OCI-LY1 (cell line): ENCODE measurements at regions not wholly inside any gene's neighbourhood (a gene's known extent, or its start where the extent isn't known, plus 50 kb on each side); places are given as distances from the start of the nearest gene placed in this dataset.
"Not testable (repeated sequence)": the region's sequence is repeated elsewhere in the genome, so short reads cannot be mapped to it uniquely, and the experiment has no call there.

Experiments used
- H2AFZ ChIP-seq: fragments of 200-600 bp; sonication (generic), shearing (Covaris generic); 2 replicates; pipeline ENCODE4 v1.6.0; 2014; ENCODE audit warnings: antibody characterized with exemption, mild to moderate bottlenecking, low read length
- H3F3A ChIP-seq: fragments of 200-600 bp; sonication (generic), shearing (Covaris generic); 2 replicates; pipeline ENCODE4 v1.6.0; 2014; ENCODE audit warnings: mild to moderate bottlenecking, antibody characterized with exemption, low read length, moderate library complexity; ENCODE audit not compliant: insufficient read depth
- H3K27ac ChIP-seq: fragments of 200-600 bp; sonication (generic); 2 replicates; pipeline ENCODE4 v1.5.1; 2014; ENCODE audit warnings: low read length, mixed run types, mild to moderate bottlenecking, low read depth; ENCODE audit not compliant: poor library complexity, severe bottlenecking
- H3K27me3 ChIP-seq: fragments of 200-600 bp; sonication (generic); 2 replicates; pipeline ENCODE4 v1.6.0; 2014; ENCODE audit warnings: antibody characterized with exemption, mild to moderate bottlenecking, low read length, moderate library complexity; ENCODE audit not compliant: insufficient read depth
- H3K36me3 ChIP-seq: fragments of 200-600 bp; sonication (generic); 2 replicates; pipeline ENCODE4 v1.6.1; 2014; ENCODE audit warnings: mild to moderate bottlenecking, antibody characterized with exemption, low read length, moderate library complexity, mixed read lengths; ENCODE audit not compliant: insufficient read depth
- H3K4me1 ChIP-seq: fragments of 200-600 bp; sonication (generic); 2 replicates; pipeline ENCODE4 v1.5.1; 2014; ENCODE audit warnings: mild to moderate bottlenecking, low read length, moderate library complexity; ENCODE audit not compliant: insufficient read depth, severe bottlenecking
- H3K4me2 ChIP-seq: fragments of 200-600 bp; sonication (generic), shearing (Covaris generic); 2 replicates; pipeline ENCODE4 v1.6.1; 2014; ENCODE audit warnings: low read length
- H3K4me3 ChIP-seq: fragments of 200-600 bp; sonication (generic); 2 replicates; pipeline ENCODE4 v1.5.1; 2014; ENCODE audit warnings: low read length, low read depth, mild to moderate bottlenecking, mixed read lengths; ENCODE audit not compliant: poor library complexity, severe bottlenecking
- H3K79me2 ChIP-seq: fragments of 200-600 bp; shearing (Covaris generic); 2 replicates; pipeline ENCODE4 v1.6.1; 2016; ENCODE audit warnings: mixed run types, low read length, mixed read lengths; ENCODE audit not compliant: insufficient read depth
- H3K9ac ChIP-seq: fragments of 200-600 bp; sonication (generic), shearing (Covaris generic); 2 replicates; pipeline ENCODE4 v1.6.1; 2014; ENCODE audit warnings: mild to moderate bottlenecking, low read length, mixed read lengths
- H3K9me2 ChIP-seq: fragments of 200-600 bp; sonication (generic), shearing (Covaris generic); 2 replicates; pipeline ENCODE4 v1.6.1; 2014; ENCODE audit warnings: low read depth, mild to moderate bottlenecking, low read length, mixed read lengths
- H3K9me3 ChIP-seq: fragments of 200-600 bp; shearing (Covaris generic); 2 replicates; pipeline ENCODE4 v1.6.1; 2014; ENCODE audit warnings: low read length, mixed read lengths
- H4K20me1 ChIP-seq: fragments of 200-600 bp; sonication (generic), shearing (Covaris generic); 2 replicates; pipeline ENCODE4 v1.6.0; 2016; ENCODE audit warnings: mild to moderate bottlenecking, low read length; ENCODE audit not compliant: insufficient read depth
- EZH2 ChIP-seq: fragments of 200-600 bp; sonication (generic), shearing (Covaris generic); IDR thresholded peaks from 2 replicates; pipeline ENCODE4 v1.8.0; 2017; ENCODE audit warnings: borderline replicate concordance, mixed run types, mild to moderate bottlenecking, antibody characterized with exemption, low read length, moderate library complexity, mixed read lengths
- TF ChIP-seq, protein P1 (sequence below): fragments of 200-600 bp; sonication (generic), shearing (Covaris generic); IDR thresholded peaks from 2 replicates; pipeline ENCODE4 v1.5.1; 2017; ENCODE audit warnings: mild to moderate bottlenecking, antibody characterized with exemption, low read length, moderate library complexity, mixed read lengths

DNA sequence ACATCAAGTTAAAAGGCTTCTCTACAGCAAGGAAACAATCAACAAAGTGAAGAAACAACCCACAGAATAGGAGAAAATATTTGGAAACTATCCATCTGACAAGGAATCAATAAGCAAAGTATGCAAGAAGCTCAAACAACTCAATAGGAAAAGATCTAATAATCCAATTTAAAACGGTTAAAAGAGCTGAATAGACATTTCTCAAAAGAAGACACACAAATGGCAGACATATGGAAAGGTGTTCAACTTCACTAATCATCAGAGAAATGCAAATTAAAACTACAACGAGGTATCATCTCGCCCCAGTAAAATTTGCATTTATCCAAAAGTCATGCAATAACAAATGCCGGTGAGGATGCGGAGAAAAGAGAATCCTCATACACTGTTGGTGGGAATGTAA lies 82.2 kb upstream of the NECTIN3 start:
- Histone ChIP-seq H3K27me3 (no peaks in the 10 kb centered on the region), H3K9ac (no peak overlapping the region), H3K4me3 (no peak overlapping the region), H2AFZ (no peak overlapping the region), H3K4me2 (no peak overlapping the region), H3K9me3 (no peaks in the 10 kb centered on the region), H3K27ac (no peak overlapping the region), H3K79me2 (no peaks in the 10 kb centered on the region), H3F3A (no peaks in the 10 kb centered on the region), H3K9me2 (no peaks in the 10 kb centered on the region), H3K36me3 (no peaks in the 10 kb centered on the region), H3K4me1 (no peaks in the 10 kb centered on the region), H4K20me1 (no peaks in the 10 kb centered on the region)
- TF ChIP-seq, protein P1, sequence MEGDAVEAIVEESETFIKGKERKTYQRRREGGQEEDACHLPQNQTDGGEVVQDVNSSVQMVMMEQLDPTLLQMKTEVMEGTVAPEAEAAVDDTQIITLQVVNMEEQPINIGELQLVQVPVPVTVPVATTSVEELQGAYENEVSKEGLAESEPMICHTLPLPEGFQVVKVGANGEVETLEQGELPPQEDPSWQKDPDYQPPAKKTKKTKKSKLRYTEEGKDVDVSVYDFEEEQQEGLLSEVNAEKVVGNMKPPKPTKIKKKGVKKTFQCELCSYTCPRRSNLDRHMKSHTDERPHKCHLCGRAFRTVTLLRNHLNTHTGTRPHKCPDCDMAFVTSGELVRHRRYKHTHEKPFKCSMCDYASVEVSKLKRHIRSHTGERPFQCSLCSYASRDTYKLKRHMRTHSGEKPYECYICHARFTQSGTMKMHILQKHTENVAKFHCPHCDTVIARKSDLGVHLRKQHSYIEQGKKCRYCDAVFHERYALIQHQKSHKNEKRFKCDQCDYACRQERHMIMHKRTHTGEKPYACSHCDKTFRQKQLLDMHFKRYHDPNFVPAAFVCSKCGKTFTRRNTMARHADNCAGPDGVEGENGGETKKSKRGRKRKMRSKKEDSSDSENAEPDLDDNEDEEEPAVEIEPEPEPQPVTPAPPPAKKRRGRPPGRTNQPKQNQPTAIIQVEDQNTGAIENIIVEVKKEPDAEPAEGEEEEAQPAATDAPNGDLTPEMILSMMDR: no peak
- no peak for TF ChIP-seq EZH2

DNA sequence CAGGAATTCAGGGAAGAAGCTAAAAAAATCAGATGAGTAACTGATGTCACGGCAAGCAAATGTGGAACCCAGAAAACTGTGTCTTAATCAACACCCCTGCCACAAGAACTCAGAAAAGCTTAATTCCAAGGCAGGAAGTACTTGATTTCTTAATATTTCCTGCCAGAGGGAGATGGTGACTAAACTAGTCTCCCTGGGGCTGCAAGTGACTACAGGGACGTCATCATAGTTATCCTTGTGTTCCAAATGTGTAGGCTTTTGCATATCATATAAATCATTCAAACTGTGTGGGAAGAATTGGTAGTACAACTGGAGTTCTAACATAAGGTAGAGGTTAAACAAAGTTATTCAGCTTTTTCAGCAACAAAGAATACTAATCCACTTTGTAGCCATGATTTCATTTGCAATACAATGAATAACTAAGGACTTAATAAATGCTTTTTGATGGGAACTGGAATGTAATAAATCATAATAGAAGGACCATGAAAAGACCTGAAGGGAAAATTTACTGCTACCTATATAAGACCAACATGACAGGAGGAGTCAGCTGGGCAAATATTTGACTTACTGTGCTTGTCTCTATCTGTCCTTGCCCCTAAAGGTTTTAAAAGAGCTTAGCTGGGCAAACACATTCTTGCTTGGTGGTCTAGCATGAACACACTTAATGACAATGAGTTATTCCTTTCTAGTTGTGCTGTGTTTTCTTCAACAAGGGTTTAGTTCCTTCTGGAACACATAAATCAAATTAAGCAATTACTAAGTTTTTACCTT lies 76.0 kb upstream of the NECTIN3 start:
- Histone ChIP-seq H3F3A (no peaks in the 10 kb centered on the region), H3K79me2 (no peaks in the 10 kb centered on the region), H2AFZ (no peak overlapping the region), H3K9ac (no peak overlapping the region), H3K27ac (no peak overlapping the region), H4K20me1 (no peaks in the 10 kb centered on the region), H3K4me1 (no peaks in the 10 kb centered on the region), H3K27me3 (no peaks in the 10 kb centered on the region), H3K36me3 (no peaks in the 10 kb centered on the region), H3K4me3 (no peak overlapping the region), H3K4me2 (no peak overlapping the region), H3K9me3 (no peaks in the 10 kb centered on the region), H3K9me2 (no peaks in the 10 kb centered on the region)
- TF ChIP-seq EZH2: no peak
- TF ChIP-seq, protein P1: no peak

DNA sequence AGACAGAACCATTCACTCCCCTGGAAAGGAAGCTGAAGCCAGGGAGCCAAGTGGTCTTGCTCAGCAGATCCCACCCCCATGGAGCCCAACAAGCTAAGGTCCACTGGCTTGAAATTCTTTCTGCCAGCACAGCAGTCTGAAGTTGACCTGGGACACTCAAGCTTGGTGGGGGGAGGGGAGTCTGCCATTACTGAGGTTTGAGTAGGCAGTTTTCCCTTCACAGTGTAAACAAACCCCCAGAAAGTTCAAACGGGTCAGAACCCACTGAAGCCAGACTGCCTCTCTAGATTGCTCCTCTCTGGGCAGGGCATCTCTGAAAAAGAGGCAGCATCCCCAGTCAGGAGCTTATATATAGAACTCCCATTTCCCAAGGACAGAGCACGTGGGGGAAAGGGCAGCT lies 72.8 kb upstream of the NECTIN3 start:
- not testable (repeated sequence) for H3K4me2 ChIP-seq, H3K4me3 ChIP-seq, H3K27me3 ChIP-seq, H2AFZ ChIP-seq, H3K79me2 ChIP-seq, H3F3A ChIP-seq, H3K36me3 ChIP-seq, H3K4me1 ChIP-seq, H3K9me2 ChIP-seq, H4K20me1 ChIP-seq, H3K9me3 ChIP-seq, H3K9ac ChIP-seq, H3K27ac ChIP-seq

DNA sequence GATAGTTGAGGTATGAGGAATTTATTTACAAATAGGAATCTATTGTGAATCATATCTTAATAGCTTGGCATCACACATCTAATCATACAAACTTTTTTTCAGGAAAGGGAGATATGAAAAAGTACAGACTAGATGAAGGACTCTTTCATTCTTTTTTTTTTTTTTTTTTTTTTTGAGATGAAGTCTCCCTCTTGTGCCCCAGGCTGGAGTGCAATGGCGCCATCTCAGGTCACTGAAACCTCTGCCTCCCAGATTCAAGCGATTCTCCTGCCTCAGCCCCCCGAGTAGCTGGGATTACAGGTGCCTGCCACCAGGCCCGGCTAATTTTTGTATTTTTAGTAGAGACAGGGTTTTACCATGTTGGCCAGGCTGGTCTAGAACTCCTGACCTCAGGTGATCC lies 65.1 kb upstream of the NECTIN3 start:
- H3K4me2 ChIP-seq, H3K9me2 ChIP-seq, H3K36me3 ChIP-seq, H2AFZ ChIP-seq, H3F3A ChIP-seq, H3K27me3 ChIP-seq, H3K9me3 ChIP-seq, H3K9ac ChIP-seq, H3K79me2 ChIP-seq, H4K20me1 ChIP-seq, H3K4me1 ChIP-seq, H3K27ac ChIP-seq, H3K4me3 ChIP-seq: not testable (repeated sequence)
